Stimulated activated CD4-positive, alpha-beta T cell treated with anti-CD3 and anti-CD28 coated beads, TNF-alpha, amount 100 ng/mL, for 24 hours (primary cell): ENCODE measurements at regions not wholly inside any gene's neighbourhood (a gene's known extent, or its start where the extent isn't known, plus 50 kb on each side); places are given as distances from the start of the nearest gene placed in this dataset.
"Not testable (repeated sequence)": the region's sequence is repeated elsewhere in the genome, so short reads cannot be mapped to it uniquely, and the experiment has no call there.

ENCODE experiments used
- DNase-seq, 3 experiments: peaks; one replicate each; pipeline ENCODE4 v3.0.0-alpha.2; 2020; ENCODE audit warnings: low read depth in 3 of 3

DNA sequence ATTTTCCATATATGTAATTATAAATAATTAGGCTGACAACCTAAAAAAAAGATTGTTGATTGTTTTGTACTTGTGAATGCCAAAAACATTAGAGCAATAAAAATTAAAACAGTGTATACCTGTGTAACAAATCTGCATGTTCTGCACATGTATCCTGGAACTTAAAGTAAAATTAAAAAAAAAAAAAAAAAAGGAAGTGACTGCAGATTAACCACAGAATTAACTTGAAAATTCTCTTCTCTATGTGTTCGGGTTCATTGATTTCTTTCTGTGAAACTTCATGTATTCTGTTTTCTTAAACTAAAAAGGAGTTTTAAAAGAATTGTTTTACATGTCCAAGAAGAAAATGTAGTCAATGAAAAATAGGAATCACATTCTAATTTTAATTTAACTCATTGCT, 95.7 kb downstream of the FASLG start:
- no peak for DNase-seq

DNA sequence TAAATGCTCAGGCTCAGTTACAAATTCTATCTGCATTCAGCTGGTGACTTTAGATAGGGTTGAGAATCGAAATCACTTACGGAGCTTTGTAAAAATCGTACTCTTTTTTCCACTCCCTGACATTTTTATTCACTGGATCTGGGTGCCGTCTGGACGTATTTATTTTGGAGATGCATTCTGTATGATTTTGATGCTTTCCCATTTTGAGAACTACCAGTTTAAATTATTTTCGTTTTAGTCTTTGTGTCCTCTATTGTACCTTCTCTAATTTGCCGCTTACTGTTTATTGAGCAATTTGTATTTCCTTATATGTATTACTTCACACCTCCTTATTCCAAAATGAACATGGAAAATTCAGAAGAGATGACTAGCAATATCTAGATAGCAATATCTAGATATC, 96.2 kb downstream of the FASLG start:
- no peak for DNase-seq

DNA sequence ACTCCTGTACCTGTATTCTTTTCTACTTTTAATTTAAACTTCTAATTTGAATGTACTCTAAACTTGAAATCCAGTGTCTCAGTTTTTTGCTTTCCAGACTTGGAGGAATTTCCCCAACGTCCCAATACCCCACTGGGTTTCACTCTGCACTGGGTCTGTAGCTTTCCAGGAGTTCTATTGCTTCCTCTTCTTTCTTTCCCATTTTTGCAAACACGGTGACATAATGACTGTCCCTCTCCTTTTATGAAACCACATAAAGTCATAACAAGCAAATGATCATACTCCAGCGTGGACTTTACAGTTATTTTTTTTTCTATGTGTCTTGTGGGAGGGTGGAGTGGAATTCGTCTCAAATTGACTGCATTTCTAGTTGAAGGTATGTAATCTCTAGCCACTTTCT, 97.1 kb downstream of the FASLG start:
- DNase-seq = no peak

DNA sequence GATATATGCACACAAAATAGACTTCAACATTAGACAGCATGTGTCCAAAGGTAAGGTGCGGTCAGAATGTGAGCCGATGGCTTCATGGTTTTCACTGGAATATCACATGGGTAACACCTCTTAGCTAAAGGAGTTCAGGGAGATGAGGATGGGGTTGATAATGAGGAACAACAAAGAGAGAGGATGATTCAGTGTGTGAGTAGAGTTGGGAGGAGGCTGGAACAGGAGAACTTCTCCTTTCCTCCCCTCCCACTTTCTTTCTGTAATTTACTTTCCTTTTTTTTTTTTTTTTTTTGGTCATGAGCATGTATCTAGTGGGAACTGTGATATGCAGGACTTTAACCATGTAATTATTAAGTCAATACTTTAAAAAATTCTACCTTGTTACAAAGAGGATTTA, 99.4 kb downstream of the FASLG start:
- no peak for DNase-seq

DNA sequence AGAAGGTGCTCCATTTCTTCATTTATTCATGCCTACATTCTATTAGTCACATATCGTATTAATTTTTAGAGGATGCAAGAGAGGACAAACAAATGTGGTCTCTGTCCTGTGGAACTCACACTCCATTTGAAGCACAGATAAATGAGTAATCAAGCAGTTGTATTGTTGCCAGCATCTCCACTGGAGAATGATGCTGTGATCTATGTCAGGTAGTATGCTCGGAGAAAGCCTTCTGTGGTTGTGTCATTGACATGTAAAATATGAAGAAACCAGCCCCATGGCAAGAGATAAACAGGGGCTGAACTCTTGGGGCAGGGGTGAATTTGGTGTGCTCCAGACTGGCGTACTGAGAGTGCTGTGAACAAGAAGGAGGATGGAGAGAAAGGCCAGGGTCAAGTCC, 101.2 kb downstream of the FASLG start:
- no peak for DNase-seq

DNA sequence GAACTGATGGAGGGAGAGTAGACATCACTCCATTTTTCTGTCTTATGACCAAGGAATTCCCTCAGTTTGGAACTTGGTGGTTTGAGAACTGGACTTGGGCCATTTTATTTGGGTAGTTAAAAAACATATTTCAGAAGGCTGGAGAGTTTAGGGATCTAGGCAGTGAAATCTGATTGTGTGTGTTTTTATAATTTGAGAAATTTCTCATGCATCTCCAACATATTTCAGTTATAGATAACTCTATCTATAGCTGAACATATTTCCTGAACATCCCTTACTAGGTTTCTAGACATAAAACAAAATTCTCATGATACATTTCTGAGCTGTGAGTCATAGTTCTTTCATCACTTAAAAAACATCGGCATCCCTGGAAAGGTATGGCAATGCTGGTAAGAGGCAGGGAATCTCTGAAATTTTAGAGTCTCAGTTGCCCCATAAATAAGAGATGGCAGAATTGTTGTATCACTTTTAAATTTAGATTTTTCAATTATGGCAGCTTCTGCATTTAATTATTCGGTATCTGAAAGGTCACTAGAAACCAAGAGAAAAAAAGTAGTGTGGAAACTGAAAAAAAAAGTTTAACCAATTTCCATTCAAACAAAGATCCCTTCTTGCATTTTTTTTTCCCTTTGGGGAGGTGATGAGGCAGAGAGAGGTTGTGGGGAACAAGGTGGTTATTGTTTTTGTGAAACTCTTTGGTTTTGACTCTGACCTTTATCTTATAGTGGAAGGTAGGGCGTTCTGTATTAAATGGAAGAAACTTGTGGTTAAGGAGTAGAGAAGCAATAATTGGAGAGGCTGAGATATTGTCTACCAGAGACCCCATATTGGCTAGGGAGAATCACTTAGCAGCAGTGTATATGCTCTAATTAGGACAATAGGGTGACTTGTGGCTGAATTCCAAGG, 102.9 kb downstream of the FASLG start:
- no peak for DNase-seq

DNA sequence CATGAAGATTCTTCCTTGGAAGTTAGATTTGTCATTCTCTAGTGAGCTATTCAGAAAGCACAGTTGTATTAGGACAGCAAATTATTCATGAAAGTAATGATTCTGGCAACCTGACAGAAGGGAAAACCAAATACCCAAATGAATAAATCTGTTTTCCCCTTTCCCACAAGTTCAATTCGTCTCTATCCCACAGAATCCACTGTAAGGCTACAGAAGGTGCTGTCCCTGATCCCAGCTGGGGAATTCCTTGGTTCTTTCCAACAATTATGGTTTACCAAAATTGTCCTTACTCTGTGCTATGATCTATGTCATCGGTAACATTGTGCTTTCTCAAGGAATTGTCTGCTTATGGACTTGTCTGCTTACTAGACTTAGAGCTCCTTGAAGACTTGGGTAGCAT, 104.2 kb downstream of the FASLG start:
- DNase-seq = no peak

DNA sequence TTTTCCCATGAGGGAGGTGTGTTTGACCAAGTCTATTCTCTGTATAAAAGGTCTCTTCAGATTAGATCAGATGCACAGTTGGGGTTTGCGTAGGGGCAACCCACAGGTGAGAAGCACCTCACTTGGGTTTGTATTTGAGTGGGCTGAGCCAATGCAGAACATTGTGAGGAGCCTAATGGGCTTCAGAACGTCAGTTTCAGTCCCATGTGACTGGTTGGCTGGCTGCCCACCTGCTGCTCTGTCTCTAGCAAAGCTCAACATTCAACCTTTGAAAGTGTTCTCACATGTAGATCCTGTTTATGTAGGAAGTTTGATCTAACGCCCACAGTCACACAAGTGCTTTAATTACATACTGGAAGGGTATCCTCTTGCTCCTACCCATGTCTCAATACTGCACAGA, 105.5 kb downstream of the FASLG start:
- peak in 1 of 3 experiments; percentile 39 for DNase-seq

DNA sequence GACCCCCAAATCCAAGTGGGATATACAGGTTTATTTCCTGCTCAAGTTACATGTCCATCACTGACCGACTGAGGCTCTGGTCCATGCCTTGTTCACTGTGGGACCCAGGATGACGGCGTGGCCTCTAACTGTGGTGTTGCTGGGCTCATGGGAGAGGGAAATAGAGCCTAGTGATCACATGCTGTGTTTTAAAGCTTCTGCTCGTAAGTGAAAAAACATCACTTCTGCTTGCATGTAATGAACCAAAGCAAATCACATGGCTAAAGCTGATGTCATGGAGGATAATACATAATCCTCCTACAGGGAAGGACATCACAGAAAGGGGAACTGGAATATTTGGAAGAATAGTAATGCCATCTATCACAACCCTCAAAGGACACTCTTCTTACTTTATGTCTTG, 107.6 kb downstream of the FASLG start:
- no peak for DNase-seq

DNA sequence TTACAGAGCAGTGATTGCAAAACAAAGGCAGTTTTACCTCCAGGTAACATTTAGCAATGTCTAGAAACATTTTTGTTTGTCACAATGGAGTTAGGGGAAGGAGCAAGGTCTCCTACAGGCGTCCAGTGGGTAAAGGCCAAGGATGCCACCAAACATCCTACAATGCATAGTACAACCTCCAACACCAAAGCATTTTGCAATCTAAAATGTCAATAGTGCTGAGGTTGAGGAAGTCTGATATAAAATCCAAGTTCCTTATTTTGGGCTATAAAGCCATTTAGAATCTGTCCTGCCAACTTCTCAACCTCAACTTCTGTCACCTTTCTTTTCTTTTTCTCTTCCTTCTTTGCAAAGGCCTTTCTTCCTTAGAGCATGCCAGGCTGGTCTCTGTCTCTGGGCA, 111.2 kb downstream of the FASLG start:
- DNase-seq = no peak

DNA sequence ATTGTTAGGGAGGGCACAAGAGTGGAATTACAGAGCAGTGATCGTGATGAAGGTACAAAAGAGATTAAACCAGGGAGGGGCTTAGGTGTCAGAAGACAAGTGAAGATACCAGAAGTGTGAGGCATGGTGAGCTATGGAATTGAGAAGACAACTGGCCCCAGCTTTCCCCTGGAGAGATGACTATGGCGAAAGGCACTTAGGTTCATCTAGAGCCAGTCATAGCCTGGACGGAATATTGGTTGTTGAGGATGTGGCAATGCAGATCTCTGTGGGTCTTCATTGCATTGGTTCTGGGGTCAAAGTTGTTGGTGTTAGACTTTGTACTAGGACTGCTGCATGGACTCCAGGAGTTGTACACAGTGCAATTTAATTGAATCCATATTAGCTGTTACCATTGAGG, 115.7 kb downstream of the FASLG start:
- no peak for DNase-seq

DNA sequence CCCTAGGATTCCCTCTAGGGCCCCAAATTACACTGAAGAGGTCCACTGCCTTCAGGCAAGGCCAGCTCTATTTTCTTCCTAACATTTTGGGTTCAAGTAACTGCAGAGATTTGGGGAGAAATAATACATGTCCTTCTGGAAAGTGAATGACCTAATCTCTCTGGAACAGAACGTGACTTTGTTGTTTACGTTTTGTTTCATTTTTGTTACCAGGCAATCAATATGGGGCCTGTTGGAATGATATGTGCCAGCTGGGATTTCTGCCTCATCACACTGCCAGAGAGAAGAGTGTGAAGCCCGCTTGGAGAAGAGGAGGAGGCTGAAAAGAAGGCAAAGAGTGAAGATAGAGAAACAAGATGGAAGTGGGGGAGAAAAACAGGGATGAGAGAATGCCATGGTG, 116.7 kb downstream of the FASLG start:
- DNase-seq = no peak

DNA sequence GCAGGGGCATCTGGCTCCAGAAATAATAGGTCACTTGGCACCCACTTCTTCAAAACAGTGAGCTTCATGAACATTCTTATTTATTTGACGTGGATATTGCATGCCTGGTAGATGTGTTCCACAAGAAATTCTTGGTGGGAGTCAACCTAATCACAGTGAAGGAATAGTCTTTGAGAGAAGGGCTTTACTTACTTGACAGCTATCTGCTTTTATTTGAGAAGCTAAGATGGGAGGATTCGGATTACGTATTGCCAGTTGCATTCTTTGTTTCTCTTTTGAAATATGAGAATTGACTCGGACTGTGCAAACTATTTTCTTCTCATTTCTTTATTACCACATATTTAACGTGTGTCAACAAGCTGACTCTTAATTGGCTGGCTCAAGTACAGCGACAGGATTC, 117.2 kb downstream of the FASLG start:
- no peak for DNase-seq

DNA sequence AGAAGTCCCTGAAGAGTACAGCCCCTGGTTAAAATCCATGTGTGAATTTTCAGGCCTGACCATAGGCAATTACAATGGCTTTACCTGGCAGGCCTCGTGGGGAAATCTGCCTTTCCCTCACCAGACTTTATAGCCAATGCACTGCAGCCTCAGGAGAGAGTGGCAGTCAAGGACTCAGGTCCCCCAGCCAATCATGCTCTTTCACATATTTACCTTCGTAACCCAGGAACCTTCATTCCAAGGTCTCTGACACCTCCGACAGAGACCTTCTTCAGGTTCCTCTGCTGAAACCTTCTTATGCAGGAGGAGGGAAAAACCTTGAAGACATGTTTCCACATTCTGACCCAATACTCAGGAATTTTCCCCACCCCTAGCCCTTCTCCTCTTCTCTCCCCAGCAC, 118.9 kb downstream of the FASLG start:
- DNase-seq = no peak

DNA sequence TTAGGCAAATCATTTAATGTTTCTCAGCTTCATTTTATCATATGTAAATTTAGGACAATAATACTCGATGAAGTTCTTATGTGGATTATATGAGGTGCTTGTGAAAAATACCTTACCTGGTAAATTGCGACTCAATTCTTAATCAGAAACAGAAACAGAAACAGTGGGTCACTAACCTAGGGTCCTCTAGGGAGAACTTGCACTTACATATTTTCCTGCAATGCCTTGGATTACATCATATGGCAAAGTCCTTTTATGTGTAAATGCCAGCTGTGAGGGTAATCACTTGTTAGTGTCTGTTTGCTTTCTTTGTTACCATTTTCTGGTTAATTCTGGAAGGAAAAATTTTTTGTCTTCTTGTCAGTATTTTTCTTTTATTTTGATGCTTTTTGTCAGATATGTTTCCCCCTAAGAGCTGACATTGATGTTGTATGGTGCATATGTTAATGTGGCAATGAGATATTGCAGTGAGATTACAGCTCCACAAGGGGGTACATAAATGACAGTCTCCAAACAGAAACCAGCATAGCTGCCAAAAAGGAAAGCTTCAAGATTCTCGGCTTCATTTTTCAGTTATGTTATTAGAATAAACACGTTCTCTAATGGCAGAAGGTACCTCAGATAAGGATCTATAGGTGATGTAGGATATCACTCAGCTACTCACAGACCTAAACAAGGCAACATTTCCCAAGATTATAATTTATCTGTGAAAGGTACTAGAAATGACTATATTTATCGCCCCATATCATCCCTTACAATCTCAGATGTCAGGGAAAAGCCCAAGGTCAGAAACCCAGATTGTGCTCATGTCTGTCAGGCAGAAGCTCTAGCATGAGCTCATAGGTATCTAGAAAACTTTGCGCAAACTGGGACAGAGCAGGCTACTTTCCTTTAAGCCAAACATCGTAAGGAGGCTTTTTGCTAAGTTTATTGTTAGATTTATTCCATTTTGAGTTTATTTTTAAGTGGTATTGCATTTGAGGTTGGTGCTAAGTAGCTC, 119.9 kb downstream of the FASLG start:
- DNase-seq = no peak

DNA sequence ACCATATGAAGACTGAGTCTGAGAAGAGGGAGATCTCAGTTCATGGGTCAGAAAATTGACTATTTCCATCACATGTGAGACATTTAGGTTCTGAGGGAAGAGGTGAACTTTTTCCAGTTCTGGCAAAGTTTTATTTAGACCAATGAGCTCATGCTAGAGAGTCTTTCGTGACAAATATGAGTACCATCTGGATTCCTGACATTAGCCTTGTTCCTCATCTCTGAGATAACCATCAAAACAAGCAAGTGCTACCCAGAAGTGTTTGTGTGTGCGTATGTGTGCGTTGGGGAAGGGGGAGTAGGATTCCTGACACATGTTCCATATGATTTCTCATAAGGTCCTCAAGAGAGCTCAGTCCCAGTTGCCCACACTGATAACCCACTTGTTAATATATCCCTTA, 120.6 kb downstream of the FASLG start:
- no peak for DNase-seq

DNA sequence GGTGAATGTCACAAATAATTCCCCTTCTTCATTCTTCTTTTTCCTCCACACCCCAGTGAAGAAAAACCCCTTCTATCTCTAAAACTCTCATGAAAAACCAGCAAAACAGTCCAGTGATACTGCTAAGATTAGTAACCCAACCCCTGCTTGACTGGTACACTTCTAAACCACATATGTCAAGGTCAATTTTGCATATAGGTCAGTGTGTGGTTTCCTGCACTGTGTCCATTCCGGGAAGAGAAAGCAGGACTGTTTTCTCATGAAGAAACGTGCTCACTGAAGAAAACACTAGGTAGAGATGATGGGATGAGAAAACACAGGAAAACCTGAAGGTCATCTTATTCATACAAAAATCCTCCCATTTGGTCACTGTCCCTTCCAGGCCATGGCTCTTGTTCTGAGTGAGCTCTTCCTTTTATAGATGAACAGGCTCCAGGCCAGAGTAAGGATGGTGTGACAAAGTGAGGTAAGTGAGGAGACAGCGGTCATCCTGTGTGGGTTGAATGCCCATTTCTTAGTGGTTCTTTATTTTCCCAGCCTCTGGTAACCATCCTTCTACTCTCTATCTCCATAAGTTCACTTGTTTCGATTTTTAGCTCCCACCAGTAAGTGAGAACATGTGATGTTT, 122.7 kb downstream of the FASLG start:
- DNase-seq = no peak

DNA sequence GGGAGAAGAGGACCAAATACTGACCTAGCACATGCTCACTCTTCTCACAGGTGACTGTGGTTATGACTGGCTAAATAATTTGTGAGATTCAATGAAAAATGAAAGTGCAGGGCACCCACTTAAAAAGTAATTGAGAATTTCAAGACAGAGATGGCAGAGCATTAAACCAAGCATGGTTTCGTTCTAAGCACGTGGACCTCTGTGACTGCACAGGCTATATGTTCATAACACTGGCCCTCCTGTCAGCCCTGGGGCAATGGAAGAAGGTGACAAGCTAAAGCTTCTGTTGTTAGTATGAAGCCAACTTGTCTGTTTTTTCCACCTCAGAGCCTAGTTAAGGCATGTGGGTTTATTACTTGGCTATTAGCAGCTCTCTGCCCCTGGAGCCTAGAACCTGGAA, 130.9 kb downstream of the FASLG start:
- DNase-seq = no peak

DNA sequence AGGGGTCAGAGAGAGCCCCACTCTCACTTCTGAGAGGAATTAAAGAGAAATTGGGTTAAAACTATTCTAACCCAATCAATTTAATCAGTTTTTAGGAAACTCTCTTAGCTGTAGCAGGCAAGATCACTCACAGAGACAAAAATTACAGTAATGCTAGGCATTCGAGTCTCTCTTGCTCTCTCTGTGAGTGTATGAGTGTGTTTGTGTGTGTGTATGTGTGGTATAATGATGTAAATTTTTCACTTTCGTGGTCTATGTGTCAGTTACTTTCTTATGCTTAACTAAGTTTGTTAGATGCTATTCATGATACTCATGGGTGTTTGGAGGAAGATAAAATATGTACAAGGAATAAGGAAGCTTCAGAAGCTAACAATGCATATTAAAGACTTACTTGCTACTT, 131.3 kb downstream of the FASLG start:
- no peak for DNase-seq

DNA sequence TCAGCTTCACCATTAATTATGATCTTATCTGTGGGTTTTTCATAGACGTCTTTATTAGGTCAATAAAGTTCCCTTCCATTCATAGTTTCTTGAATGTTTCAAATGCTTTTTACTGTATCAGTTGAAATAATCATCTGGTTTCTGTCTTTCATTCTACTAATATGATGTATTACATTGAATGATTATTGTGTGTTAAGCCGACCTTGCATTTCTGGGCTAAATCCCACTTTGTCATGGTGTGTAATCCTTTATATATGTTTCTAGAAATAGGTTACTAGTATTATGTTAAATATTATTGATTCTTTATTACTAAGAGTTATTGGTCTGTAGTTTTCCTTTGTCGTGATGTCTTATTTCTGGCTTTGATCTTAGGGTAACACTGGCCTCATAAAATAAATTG, 134.9 kb downstream of the FASLG start:
- DNase-seq = no peak

DNA sequence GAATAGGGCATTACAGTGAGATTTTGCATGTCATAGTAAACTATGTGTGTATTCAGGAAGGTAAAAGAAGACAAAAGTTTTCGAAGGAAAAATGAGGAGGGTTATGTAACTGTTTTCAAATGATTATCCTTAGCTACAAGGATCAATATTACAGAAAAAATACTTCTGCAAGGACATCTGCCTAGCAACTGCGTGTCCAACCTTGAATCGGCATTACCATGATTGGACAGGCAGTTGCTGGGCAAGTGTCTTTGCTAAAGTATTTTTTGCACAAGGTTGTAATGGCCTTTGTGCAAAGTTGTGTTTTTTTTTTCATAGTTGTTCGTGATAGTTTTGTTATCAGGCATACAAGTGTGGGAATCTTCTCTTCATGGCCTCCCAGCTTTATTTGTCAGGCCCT, 136.8 kb downstream of the FASLG start:
- no peak for DNase-seq

DNA sequence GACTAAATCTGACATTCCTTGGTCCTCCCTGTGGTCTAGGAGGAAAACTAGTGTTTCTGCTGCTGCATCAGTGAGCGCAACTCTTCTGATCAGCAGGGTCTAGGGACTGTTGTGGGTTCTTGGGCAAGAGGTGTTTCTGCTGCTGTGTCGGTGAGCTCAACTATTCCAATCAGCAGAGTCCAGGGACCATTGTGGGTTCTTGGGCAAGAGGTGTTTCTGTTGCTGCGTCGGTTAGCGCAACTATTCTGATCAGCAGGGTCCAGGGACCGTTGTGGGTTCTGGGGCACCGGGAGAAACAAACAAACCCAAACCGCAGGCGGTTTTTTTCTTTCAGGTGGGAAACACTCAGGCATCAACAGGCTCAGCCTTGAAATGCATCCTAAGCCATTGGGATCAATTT, 140.9 kb downstream of the FASLG start:
- DNase-seq = not testable (repeated sequence)
